Suprapubic skin (tissue), 4 donors: ENCODE measurements at regions not wholly inside any gene's neighbourhood (a gene's known extent, or its start where the extent isn't known, plus 50 kb on each side); places are given as distances from the start of the nearest gene placed in this dataset.

Experiments used
- DNase-seq, 2 donors: peaks; one replicate each; pipeline ENCODE4 v3.0.0-alpha.2; 2019; ENCODE audit warnings: low spot score in 2 of 2
- H3K27ac ChIP-seq: fragments of 200-600 bp; sonication (generic); one replicate; pipeline ENCODE4 v1.5.1; 2019
- H3K27me3 ChIP-seq: fragments of 200-600 bp; sonication (generic); one replicate; pipeline ENCODE4 v1.5.1; 2019
- H3K36me3 ChIP-seq: fragments of 200-600 bp; sonication (generic); one replicate; pipeline ENCODE4 v1.5.1; 2019
- H3K4me1 ChIP-seq: fragments of 200-600 bp; sonication (generic); one replicate; pipeline ENCODE4 v1.5.1; 2019
- H3K4me3 ChIP-seq: fragments of 200-600 bp; sonication (generic); one replicate; pipeline ENCODE4 v1.5.1; 2019; ENCODE audit warnings: mild to moderate bottlenecking
- H3K9me3 ChIP-seq: fragments of 200-600 bp; sonication (generic); one replicate; pipeline ENCODE4 v1.5.1; 2019
- CTCF ChIP-seq, 2 donors: fragments of 200-600 bp in 1 of 2; fragments of 450-650 bp in 1 of 2; sonication (generic) in 1 of 2; IDR thresholded peaks; one replicate each; pipeline ENCODE4 v1.5.1; 2016 to 2019; ENCODE audit warnings: antibody characterized with exemption in 2 of 2, mild to moderate bottlenecking in 1 of 2, moderate library complexity in 1 of 2
- EP300 ChIP-seq: sonication (generic); formaldehyde crosslinking; IDR thresholded peaks from one replicate; pipeline ENCODE4 v1.6.1; 2017; ENCODE audit warnings: antibody characterized with exemption
- POLR2A ChIP-seq, 2 donors: fragments of 450-650 bp; IDR thresholded peaks; one replicate each; pipeline ENCODE4 v1.6.1; 2017; ENCODE audit warnings: antibody characterized with exemption in 2 of 2, mild to moderate bottlenecking in 2 of 2, moderate library complexity in 2 of 2
- POLR2AphosphoS5 ChIP-seq, 3 donors: sonication (generic); formaldehyde crosslinking; IDR thresholded peaks; one replicate each; pipeline ENCODE4 v1.6.1; 2017; ENCODE audit warnings: antibody characterized with exemption in 3 of 3
- WGBS: methylation state at CpG from one replicate; pipeline ENCODE4 v1.1.5; 2018; 5-methylcytosine and 5-hydroxymethylcytosine counted together

GRCh38 chr10:113475381-113475807 is 77.5 kb upstream of the HABP2 start:
- peak overlapping the region; percentile 30 for H3K27ac ChIP-seq
- DNase-seq: no peak
- H3K4me1 ChIP-seq: peaks cover 18% of the 10 kb centered on the region
- no peaks in the 10 kb centered on the region for H3K36me3 ChIP-seq
- H3K4me3 ChIP-seq: no peak overlapping the region
- no peaks in the 10 kb centered on the region for H3K27me3 ChIP-seq
- H3K9me3 ChIP-seq: peaks cover 15% of the 10 kb centered on the region
- 39% methylated on average over 4 of the region's 4 CpGs for WGBS
- TF ChIP-seq EP300: no peak
- TF ChIP-seq POLR2A (IDR thresholded peaks at IDR 0.05): no peak
- TF ChIP-seq POLR2AphosphoS5 (IDR thresholded peaks at IDR 0.05): no peak
- no peak for TF ChIP-seq CTCF (IDR thresholded peaks at IDR 0.05)

- no peaks in the 10 kb centered on the region for H3K27me3 ChIP-seq
- H3K4me1 ChIP-seq: peaks cover 18% of the 10 kb centered on the region
- H3K4me3 ChIP-seq: no peak overlapping the region
- DNase-seq: no peak
- no peaks in the 10 kb centered on the region for H3K36me3 ChIP-seq
- no peak for TF ChIP-seq POLR2A (IDR thresholded peaks at IDR 0.05)
- H3K9me3 ChIP-seq: peaks cover 15% of the 10 kb centered on the region
- WGBS: 26% methylated on average over 8 of the region's 8 CpGs
- peak overlapping the region; percentile 26 for H3K27ac ChIP-seq
Measured at GRCh38 chr10:113476191-113476590, 76.7 kb upstream of the HABP2 start.

GRCh38 chr10:113476673-113477072 is 76.2 kb upstream of the HABP2 start:
- no peak for DNase-seq
- Histone ChIP-seq H3K4me1 (peaks cover 18% of the 10 kb centered on the region), H3K4me3 (no peak overlapping the region), H3K27ac (peak overlapping the region; percentile 26), H3K27me3 (no peaks in the 10 kb centered on the region), H3K9me3 (peaks cover 20% of the 10 kb centered on the region), H3K36me3 (no peaks in the 10 kb centered on the region)
- WGBS: 66% methylated on average over 5 of the region's 5 CpGs
- no peak for TF ChIP-seq POLR2A (IDR thresholded peaks at IDR 0.05)
- TF ChIP-seq POLR2AphosphoS5 (IDR thresholded peaks at IDR 0.05): no peak
- TF ChIP-seq CTCF (IDR thresholded peaks at IDR 0.05): no peak
- no peak for TF ChIP-seq EP300

- Histone ChIP-seq H3K4me3 (no peak overlapping the region), H3K27me3 (no peaks in the 10 kb centered on the region), H3K9me3 (peaks cover 20% of the 10 kb centered on the region), H3K4me1 (peaks cover 18% of the 10 kb centered on the region), H3K36me3 (no peaks in the 10 kb centered on the region), H3K27ac (no peak overlapping the region)
- DNase-seq: no peak
- WGBS: 90% methylated on average over 3 of the region's 3 CpGs
- TF ChIP-seq EP300 (no peak), POLR2AphosphoS5 (IDR thresholded peaks at IDR 0.05) (no peak), CTCF (IDR thresholded peaks at IDR 0.05) (no peak), POLR2A (IDR thresholded peaks at IDR 0.05) (no peak)
Measured at GRCh38 chr10:113477451-113477850, 75.4 kb upstream of the HABP2 start.

- Histone ChIP-seq H3K36me3 (no peaks in the 10 kb centered on the region), H3K9me3 (peaks cover 20% of the 10 kb centered on the region), H3K4me3 (no peak overlapping the region), H3K27me3 (no peaks in the 10 kb centered on the region), H3K4me1 (peaks cover 13% of the 10 kb centered on the region), H3K27ac (no peak overlapping the region)
- TF ChIP-seq POLR2AphosphoS5 (IDR thresholded peaks at IDR 0.05) (no peak), CTCF (IDR thresholded peaks at IDR 0.05) (no peak), POLR2A (IDR thresholded peaks at IDR 0.05) (no peak), EP300 (no peak)
- DNase-seq: no peak
- WGBS: 98% methylated on average over 9 of the region's 9 CpGs
Measured at GRCh38 chr10:113479346-113480080, 73.3 kb upstream of the HABP2 start.

DNA sequence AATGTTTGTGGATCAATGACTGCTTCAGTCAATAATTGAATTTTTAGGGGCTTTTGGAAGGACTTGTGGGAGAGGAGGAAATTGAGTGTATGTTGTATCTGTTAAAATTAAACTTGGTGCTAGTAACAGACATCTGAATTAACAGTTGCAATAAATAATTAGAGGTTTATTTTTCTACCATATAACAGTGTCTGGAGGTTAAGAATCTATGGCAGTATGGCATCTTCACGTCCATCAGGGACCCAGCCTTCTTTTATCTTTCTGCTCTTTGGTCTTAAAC is 72.8 kb upstream of the HABP2 start:
- 80% methylated on average over 1 of the region's 1 CpG for WGBS
- DNase-seq: no peak
- Histone ChIP-seq H3K27me3 (no peaks in the 10 kb centered on the region), H3K4me3 (no peak overlapping the region), H3K36me3 (no peaks in the 10 kb centered on the region), H3K27ac (no peak overlapping the region), H3K9me3 (peaks cover 20% of the 10 kb centered on the region), H3K4me1 (peaks cover 7% of the 10 kb centered on the region)
- TF ChIP-seq POLR2AphosphoS5 (IDR thresholded peaks at IDR 0.05) (no peak), EP300 (no peak), CTCF (IDR thresholded peaks at IDR 0.05) (no peak), POLR2A (IDR thresholded peaks at IDR 0.05) (no peak)
